LNCaP clone FGC (cell line): ENCODE measurements at regions not wholly inside any gene's neighbourhood (a gene's known extent, or its start where the extent isn't known, plus 50 kb on each side); places are given as distances from the start of the nearest gene placed in this dataset.

Experiments used
- DNase-seq: peaks from one replicate; pipeline ENCODE4 v3.0.0-alpha.2; 2011; ENCODE audit warnings: low read depth
- H3K4me3 ChIP-seq: 2 replicates; pipeline ENCODE4 v1.5.1; 2011; ENCODE audit warnings: mild to moderate bottlenecking, low read depth, low read length, control low read depth
- TF ChIP-seq, protein P1 (sequence below): IDR thresholded peaks from 2 replicates; pipeline ENCODE4 v1.5.1; 2012; ENCODE audit warnings: mild to moderate bottlenecking; ENCODE audit not compliant: control insufficient read depth, insufficient read depth; ENCODE audit errors: extremely low read depth

DNA sequence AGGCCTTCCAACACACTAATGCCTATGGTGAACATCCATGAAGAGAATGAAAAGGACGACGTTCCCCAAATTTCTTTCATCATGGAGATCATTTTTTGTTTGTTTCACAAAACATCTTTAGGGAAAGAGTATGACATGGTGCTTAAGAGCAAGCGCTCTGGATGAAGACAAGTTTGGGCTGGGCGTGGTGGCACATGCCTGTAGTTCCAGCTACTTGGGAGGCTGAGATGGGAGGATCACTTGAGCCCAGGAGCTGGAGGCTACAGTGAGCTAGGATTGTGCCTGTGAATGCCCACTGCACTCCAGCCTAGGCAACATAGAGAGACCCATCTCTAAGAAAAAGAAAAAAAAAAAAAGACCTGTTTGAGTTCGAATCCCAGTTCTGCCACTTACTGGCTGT, 253.1 kb downstream of the PTPRU start:
- DNase-seq: no peak
- TF ChIP-seq, protein P1, sequence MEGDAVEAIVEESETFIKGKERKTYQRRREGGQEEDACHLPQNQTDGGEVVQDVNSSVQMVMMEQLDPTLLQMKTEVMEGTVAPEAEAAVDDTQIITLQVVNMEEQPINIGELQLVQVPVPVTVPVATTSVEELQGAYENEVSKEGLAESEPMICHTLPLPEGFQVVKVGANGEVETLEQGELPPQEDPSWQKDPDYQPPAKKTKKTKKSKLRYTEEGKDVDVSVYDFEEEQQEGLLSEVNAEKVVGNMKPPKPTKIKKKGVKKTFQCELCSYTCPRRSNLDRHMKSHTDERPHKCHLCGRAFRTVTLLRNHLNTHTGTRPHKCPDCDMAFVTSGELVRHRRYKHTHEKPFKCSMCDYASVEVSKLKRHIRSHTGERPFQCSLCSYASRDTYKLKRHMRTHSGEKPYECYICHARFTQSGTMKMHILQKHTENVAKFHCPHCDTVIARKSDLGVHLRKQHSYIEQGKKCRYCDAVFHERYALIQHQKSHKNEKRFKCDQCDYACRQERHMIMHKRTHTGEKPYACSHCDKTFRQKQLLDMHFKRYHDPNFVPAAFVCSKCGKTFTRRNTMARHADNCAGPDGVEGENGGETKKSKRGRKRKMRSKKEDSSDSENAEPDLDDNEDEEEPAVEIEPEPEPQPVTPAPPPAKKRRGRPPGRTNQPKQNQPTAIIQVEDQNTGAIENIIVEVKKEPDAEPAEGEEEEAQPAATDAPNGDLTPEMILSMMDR: no peak
- no peak overlapping the region for H3K4me3 ChIP-seq

DNA sequence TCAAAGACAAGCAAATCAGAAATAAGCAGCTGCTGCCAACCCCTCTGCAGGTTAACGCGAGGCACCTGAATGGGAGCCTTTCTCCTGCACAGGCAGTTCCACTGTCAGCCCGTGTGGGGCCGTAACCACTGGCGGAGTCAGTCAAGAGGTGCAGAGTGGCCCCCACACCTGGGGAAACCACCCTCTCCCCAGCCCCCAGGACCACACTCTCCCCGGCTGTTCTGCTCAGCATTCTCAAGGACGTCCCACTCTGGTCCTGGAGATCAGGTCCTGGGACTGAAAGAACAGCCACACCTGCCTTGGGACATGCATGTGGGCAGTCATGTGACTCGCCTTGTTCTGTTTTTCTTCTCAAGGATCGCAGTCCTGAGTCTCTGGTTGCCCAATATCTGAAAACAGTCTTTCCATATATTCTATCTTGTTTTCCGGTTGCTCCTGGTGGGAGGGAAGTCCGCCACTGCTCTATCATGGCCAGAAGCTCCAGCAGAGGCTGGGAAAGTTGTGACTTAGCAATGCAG, 252.5 kb downstream of the PTPRU start:
- no peak for DNase-seq
- no peak overlapping the region for H3K4me3 ChIP-seq
- TF ChIP-seq, protein P1: no peak

DNA sequence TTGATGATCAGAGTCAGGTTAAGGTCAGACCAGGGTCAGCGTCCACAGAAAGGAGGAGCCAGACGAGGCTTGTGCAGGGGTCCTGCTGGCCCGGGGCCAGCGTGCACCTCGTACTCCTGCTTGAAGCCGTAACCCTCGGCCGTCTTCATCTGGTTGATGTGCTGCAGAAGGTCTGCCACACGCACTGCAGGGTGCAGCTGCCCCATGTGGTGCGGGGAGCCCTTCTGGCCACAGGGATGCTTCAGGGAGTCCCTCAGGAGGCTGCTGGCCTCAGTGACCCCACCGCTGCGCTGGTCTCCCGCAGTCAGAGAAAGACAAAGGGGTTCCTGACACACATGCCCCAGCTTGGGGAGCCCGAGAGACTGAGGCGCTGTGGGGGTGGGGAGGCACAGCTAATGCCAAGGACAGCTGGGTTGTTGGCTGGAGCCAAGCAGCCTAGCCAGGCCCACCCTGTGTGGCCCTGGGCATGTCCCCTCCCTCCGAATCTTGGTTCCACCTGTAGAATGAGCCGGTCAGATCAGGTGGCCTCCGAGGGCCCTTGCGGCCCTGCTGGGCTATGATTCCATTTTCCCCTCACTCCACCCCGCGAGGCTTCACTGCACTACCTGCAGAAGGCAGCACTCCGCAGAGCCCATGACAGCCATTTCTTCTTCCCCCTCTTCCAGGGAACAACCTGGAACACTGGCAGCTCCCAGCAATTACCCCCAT, 251.9 kb downstream of the PTPRU start:
- H3K4me3 ChIP-seq: no peak overlapping the region
- DNase-seq: no peak
- TF ChIP-seq, protein P1: no peak

DNA sequence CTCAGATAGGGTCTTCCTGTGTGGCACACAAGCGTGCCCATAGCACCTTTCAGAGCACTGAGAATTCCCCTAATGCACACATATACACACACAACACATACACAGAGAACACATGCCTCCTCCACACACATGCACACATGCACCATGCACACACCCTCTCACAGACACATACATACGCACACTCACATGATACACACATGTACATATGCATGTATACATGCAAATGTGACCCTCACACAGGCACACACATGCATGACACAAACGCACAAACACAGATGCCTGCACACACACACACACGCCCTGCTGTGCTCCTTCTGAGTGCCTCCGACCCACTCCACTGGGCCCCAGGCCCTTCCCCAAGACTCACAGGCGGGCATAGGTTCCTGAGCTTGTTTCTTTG, 251.0 kb downstream of the PTPRU start:
- H3K4me3 ChIP-seq: no peak overlapping the region
- TF ChIP-seq, protein P1: no peak
- no peak for DNase-seq

DNA sequence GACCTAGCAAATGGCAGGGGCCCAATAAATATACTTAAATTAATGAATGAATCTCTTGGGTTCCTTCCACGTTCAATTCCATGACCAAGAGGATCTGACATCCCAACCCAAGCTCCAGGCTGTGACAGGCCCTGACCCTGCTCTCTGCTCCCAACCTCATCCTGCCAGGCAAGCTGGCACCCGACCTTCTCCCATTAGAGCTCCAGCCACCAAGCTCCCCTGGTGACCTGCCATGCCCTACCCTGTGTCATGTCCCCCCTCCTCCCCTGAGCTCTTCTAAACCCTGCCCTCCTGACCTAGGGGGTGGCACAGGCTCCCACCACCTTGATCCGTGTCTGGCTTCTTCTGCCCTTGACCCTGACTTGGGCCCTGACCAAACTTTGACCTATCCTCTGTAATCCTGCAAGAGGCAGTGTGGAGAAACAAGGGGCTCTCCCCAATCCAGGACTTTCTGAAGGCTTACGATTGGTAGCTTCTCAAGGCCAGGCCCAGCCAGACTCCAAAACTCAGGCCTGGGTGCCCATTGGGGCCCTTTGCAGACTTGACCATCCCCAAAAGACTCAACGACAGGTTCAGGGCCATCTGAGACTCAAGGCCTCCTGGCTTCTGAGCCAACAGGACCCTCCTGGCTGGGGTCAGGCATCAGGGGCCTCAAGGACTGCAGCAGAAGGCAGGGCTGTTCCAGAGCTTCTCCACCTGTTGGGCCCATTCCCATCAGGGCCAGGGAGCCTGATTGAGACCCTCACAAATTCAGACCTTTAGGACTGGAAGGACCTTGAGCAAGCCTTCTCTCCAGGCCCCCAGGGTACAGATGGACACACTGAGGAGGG, 249.0 kb downstream of the PTPRU start:
- TF ChIP-seq, protein P1: no peak
- H3K4me3 ChIP-seq: no peak overlapping the region
- no peak for DNase-seq

DNA sequence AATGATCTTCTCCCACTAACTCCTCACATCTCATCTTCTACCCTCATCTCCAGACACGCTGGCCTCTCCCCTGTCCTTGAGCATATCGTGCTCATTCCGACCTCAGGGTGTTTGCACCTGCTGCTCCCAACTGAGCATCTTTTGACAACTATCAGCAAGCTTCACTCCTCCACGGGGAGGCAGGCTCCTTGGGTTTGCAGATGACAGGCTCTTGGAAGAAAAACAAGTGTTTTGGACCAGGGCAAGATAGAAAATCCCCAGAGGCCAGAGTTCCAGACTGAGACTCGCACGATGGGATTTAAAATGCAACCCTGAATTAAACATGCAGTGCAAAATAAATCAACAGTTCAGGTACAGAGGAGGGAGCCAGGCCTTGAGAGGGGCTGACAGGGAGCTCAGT, 246.7 kb downstream of the PTPRU start:
- TF ChIP-seq, protein P1: no peak
- no peak overlapping the region for H3K4me3 ChIP-seq
- no peak for DNase-seq
